NB4 (cell line): ENCODE measurements at regions not wholly inside any gene's neighbourhood (a gene's known extent, or its start where the extent isn't known, plus 50 kb on each side); places are given as distances from the start of the nearest gene placed in this dataset.

Experiments
- POLR2A ChIP-seq: IDR thresholded peaks from 2 replicates; pipeline ENCODE4 v1.6.1; 2011; ENCODE audit warnings: mild to moderate bottlenecking; ENCODE audit not compliant: insufficient read length; ENCODE audit errors: extremely low read depth
- TF ChIP-seq, protein P1 (sequence below): IDR thresholded peaks from one replicate; pipeline ENCODE4 v1.5.1; 2012; ENCODE audit warnings: low read depth, low read length

DNA sequence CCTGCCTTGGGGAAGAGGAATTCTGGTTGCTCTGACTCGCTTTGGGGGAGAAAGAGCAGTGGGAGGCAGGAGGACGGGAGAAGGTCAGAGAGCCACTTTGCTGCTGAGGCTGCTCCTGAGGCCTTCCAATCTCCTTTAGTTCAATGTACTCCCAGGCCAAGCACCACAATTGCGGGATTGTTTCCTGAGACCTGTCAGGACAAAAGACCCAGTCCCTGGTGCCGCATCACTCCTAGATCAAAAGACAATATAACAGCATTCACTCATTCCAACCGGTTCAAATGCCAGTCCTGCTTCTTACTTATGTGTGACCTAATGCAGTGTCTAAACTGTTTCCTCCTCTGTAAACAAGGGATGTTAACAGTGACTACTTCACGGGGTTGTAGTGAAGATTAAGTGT, 106.4 kb downstream of the TRIML1 start:
- TF ChIP-seq, protein P1, sequence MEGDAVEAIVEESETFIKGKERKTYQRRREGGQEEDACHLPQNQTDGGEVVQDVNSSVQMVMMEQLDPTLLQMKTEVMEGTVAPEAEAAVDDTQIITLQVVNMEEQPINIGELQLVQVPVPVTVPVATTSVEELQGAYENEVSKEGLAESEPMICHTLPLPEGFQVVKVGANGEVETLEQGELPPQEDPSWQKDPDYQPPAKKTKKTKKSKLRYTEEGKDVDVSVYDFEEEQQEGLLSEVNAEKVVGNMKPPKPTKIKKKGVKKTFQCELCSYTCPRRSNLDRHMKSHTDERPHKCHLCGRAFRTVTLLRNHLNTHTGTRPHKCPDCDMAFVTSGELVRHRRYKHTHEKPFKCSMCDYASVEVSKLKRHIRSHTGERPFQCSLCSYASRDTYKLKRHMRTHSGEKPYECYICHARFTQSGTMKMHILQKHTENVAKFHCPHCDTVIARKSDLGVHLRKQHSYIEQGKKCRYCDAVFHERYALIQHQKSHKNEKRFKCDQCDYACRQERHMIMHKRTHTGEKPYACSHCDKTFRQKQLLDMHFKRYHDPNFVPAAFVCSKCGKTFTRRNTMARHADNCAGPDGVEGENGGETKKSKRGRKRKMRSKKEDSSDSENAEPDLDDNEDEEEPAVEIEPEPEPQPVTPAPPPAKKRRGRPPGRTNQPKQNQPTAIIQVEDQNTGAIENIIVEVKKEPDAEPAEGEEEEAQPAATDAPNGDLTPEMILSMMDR, result no peak
- TF ChIP-seq POLR2A, result no peak
